ENCODE measurements at regions not wholly inside any gene's neighbourhood (a gene's known extent, or its start where the extent isn't known, plus 50 kb on each side); places are given as distances from the start of the nearest gene placed in this dataset.

DNA sequence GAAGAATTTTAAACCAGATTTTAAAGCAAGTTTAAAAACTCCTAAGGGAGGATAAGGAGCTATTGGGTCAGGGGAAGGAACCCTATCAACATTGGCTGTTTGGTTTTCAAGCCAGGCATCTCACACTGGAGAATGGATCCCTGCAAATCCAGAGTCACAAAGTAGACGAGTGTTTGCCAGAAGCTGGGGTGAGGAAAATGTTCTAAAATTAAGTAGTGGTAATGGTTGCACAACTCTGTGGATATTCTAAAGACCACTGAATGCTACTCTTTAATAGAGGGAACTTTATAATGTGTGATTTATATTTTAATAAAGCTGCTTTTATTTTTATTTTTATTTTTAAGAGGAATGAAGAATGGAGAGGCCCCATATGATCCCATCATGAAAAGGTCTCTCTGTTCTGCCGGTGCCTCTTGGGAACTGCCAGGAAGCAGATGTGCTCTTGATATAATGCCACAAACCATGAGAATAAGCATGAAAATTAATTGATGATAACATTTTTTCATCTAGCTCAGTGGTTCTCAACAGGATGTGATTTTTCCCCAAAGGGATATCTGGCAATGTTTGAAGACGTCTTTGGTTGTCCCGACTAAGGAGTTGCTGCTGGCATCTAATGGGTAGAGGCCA is 379.0 kb upstream of the CNR1 start:
- in situ Hi-C loops (cut with HindIII; ENCODE audit: extremely low pct_ligation_motif_present, low pct_unique_long_range_greater_than_20kb), result no loop called here
- FAIRE-seq, result no peak
- WGBS (ENCODE audit: low lambda C conversion rate), result 7% methylated on average over 4 of the region's 4 CpGs

DNA sequence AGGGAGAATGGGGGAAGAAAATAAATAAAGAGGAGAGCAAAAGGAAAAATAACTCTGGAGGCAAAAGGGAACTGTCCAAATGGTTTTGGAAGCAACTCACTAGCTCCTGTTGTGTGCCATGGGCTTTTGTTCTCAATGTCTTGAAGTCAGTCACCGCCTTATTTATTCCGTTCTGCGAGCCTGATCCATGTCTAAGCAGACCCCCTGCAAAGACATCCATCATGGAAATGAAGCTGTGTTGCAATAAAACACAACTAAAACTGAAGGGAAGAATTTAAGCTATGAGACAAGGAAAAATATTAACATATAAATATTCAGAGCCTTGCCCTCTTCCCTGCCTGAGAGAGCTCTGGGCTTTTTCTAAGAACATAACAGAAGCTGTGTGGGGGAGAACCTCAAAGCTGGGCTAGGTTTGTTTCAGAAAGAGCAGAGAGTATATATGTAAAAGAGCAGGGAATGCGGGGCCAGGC is 373.2 kb upstream of the CNR1 start:
- no TSS peak for BruUV-seq (replicated peaks)

More for the DNA sequence above, 379.0 kb upstream of the CNR1 start:
- Histone ChIP-seq H3K36me3 (replicated peaks in 1 of 2; ENCODE audit: control insufficient read depth in 1 of 2, insufficient read depth in 2 of 2, low read length in 2 of 2) (no peaks in the 10 kb centered on the region), H3K4me3 (replicated peaks in 1 of 3; ENCODE audit: insufficient read depth in 1 of 3, low read depth in 2 of 3, low read length in 3 of 3) (no peak overlapping the region), H3K4me1 (ENCODE audit: insufficient read depth, low read length) (no peaks in the 10 kb centered on the region), H3K9me3 (ENCODE audit: low read length) (no peaks in the 10 kb centered on the region), H3K27ac (ENCODE audit: extremely low read length, insufficient read depth, low read length) (no peak overlapping the region), H3K27me3 (ENCODE audit: control insufficient read depth in 1 of 2, insufficient read depth in 2 of 2, low read length in 2 of 2) (peaks cover 0 to 29% of the 10 kb centered on the region in 2 experiments; a peak in 1 of 5 replicates), H2AFZ (ENCODE audit: low read length) (no peak overlapping the region), H3K4me2 (ENCODE audit: low read depth, low read length) (no peak overlapping the region), H3K79me2 (ENCODE audit: insufficient read depth, low read length) (no peaks in the 10 kb centered on the region), H4K20me1 (ENCODE audit: insufficient read depth, low read length) (no peaks in the 10 kb centered on the region), H3K9ac (ENCODE audit: insufficient read depth, low read depth, low read length) (no peak overlapping the region)
- ATAC-seq (no peak), DNase-seq (ENCODE audit: low spot score) (no peak)
- ChIA-PET POLR2A (no interaction called here), CTCF (ENCODE audit: low intra/inter-chr PET ratio, low total read pairs) (no interaction called here)
- TF ChIP-seq ZNF317 (CRISPR knock-in tag; IDR thresholded peaks at IDR 0.05) (no peak), NCOA5 (CRISPR knock-in tag; IDR thresholded peaks at IDR 0.05) (no peak), GPN1 (CRISPR knock-in tag; IDR thresholded peaks at IDR 0.05; ENCODE audit: borderline replicate concordance) (no peak), ZNF530 (CRISPR knock-in tag; IDR thresholded peaks at IDR 0.05; ENCODE audit: low read depth) (no peak), ZNF773 (CRISPR knock-in tag; IDR thresholded peaks at IDR 0.05; ENCODE audit: borderline replicate concordance) (no peak)
- TF ChIP-seq, protein P1, sequence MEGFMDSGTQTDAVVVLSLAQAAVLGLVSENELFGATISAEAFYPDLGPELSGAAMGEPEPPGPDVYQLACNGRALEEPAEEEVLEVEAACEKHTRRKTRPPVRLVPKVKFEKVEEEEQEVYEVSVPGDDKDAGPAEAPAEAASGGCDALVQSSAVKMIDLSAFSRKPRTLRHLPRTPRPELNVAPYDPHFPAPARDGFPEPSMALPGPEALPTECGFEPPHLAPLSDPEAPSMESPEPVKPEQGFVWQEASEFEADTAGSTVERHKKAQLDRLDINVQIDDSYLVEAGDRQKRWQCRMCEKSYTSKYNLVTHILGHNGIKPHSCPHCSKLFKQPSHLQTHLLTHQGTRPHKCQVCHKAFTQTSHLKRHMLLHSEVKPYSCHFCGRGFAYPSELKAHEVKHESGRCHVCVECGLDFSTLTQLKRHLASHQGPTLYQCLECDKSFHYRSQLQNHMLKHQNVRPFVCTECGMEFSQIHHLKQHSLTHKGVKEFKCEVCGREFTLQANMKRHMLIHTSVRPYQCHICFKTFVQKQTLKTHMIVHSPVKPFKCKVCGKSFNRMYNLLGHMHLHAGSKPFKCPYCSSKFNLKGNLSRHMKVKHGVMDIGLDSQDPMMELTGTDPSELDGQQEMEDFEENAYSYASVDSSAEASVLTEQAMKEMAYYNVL (CRISPR knock-in tag; IDR thresholded peaks at IDR 0.05; ENCODE audit: borderline replicate concordance), result no peak
- intact Hi-C loops (cut with micrococcal nuclease; ENCODE audit: unreplicated experiment), result no loop called here
- BruUV-seq (replicated peaks), result no TSS peak

More for the DNA sequence above, 373.2 kb upstream of the CNR1 start:
- no peaks in the 10 kb centered on the region for H3K9me3 ChIP-seq (ENCODE audit: low read length)
- H3K36me3 ChIP-seq (replicated peaks in 1 of 2; ENCODE audit: control insufficient read depth in 1 of 2, insufficient read depth in 2 of 2, low read length in 2 of 2), result no peaks in the 10 kb centered on the region
- H3K9ac ChIP-seq (ENCODE audit: insufficient read depth, low read depth, low read length), result no peak overlapping the region
- DNase-seq (ENCODE audit: low spot score) (no peak), ATAC-seq (no peak), FAIRE-seq (no peak)
- CTCF ChIA-PET (ENCODE audit: low intra/inter-chr PET ratio, low total read pairs), result no interaction called here
- no peaks in the 10 kb centered on the region for H3K4me1 ChIP-seq (ENCODE audit: insufficient read depth, low read length)
- no peak overlapping the region for H3K4me2 ChIP-seq (ENCODE audit: low read depth, low read length)
- H3K79me2 ChIP-seq (ENCODE audit: insufficient read depth, low read length), result no peaks in the 10 kb centered on the region
- H2AFZ ChIP-seq (ENCODE audit: low read length), result no peak overlapping the region
- no peaks in the 10 kb centered on the region; the same call in 1 of the 2 replicates for H4K20me1 ChIP-seq (ENCODE audit: insufficient read depth, low read length)
- H3K4me3 ChIP-seq (replicated peaks in 1 of 3; ENCODE audit: insufficient read depth in 1 of 3, low read depth in 2 of 3, low read length in 3 of 3), result no peak overlapping the region
- H3K27ac ChIP-seq (ENCODE audit: extremely low read length, insufficient read depth, low read length), result no peak overlapping the region
- whole genome bisulfite sequencing (ENCODE audit: low lambda C conversion rate), result 59% methylated on average over 4 of the region's 4 CpGs
- H3K27me3 ChIP-seq (ENCODE audit: control insufficient read depth in 1 of 2, insufficient read depth in 2 of 2, low read length in 2 of 2), result peaks cover 0 to 5% of the 10 kb centered on the region in 2 experiments; a peak in 1 of 5 replicates
- intact Hi-C loops (cut with micrococcal nuclease; ENCODE audit: unreplicated experiment), result no loop called here
- POLR2A ChIA-PET, result no interaction called here
- in situ Hi-C loops (cut with HindIII; ENCODE audit: extremely low pct_ligation_motif_present, low pct_unique_long_range_greater_than_20kb), result no loop called here
- no peak for TF ChIP-seq ZNF296 (CRISPR knock-in tag; conservative IDR thresholded peaks at IDR 0.05)
- TF ChIP-seq CAMTA2 (CRISPR knock-in tag; IDR thresholded peaks at IDR 0.05; ENCODE audit: borderline replicate concordance), result no peak
